ENCODE measurements at regions not wholly inside any gene's neighbourhood (a gene's known extent, or its start where the extent isn't known, plus 50 kb on each side); places are given as distances from the start of the nearest gene placed in this dataset.

GRCh38 chr12:11564984-11565651, 84.4 kb upstream of the ETV6 start:
- TF ChIP-seq POLR2A (IDR thresholded peaks at IDR 0.05): no peak
- TF ChIP-seq CTCF (IDR thresholded peaks at IDR 0.05): no peak

Measured in esophagus squamous epithelium (tissue), 4 donors.